Progenitor cell of endocrine pancreas (in vitro differentiated cells): ENCODE measurements at regions not wholly inside any gene's neighbourhood (a gene's known extent, or its start where the extent isn't known, plus 50 kb on each side); places are given as distances from the start of the nearest gene placed in this dataset.

Experiments used
- DNase-seq: peaks from one replicate; pipeline ENCODE4 v3.0.0; 2021; ENCODE audit warnings: low spot score; ENCODE audit not compliant: unreplicated experiment
- H3K27ac Mint-ChIP-seq: 2 replicates; pipeline ENCODE4 v1.8.0; 2021; ENCODE audit warnings: mild to moderate bottlenecking, moderate library complexity, mixed read lengths
- H3K27me3 Mint-ChIP-seq: 2 replicates; pipeline ENCODE4 v1.8.0; 2021; ENCODE audit warnings: mixed read lengths
- H3K36me3 Mint-ChIP-seq: 2 replicates; pipeline ENCODE4 v1.8.0; 2022; ENCODE audit warnings: mixed read lengths; ENCODE audit not compliant: insufficient read depth
- H3K4me1 Mint-ChIP-seq: 2 replicates; pipeline ENCODE4 v1.8.0; 2021; ENCODE audit warnings: low read depth, mixed read lengths
- H3K4me3 Mint-ChIP-seq: 2 replicates; pipeline ENCODE4 v1.8.0; 2021; ENCODE audit warnings: low read depth, mild to moderate bottlenecking, moderate library complexity, mixed read lengths
- H3K9me3 Mint-ChIP-seq: 2 replicates; pipeline ENCODE4 v1.8.0; 2021; ENCODE audit warnings: low read depth, mixed read lengths
- TF ChIP-seq, protein P1 (sequence below): fragments of 200-600 bp; sonication (generic); IDR thresholded peaks from one replicate; pipeline ENCODE4 v1.5.0; 2021; ENCODE audit warnings: antibody characterized with exemption, mild to moderate bottlenecking; ENCODE audit not compliant: unreplicated experiment

DNA sequence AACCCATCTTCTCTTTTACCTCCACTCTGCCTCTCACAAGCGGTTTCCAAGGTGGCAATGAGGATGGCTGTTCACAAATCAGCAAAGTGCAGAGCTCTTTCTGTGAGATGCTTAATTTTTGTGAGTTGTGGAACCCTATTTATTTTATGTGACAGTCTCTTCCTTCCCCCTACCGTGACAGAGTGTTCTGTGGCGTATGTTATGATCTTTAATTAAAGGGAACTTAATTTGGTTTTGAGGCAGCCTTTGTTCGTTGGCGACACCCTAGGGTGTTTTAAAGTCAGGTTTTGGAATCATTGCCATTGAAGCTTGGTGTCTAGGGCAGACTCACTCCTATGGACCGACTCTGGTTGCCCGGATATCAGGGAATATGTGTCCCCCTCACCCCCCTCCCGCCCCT lies 83.3 kb upstream of the IRX3 start:
- Mint-ChIP-seq H3K27me3 (peaks cover 61% of the 10 kb centered on the region), H3K9me3 (no peaks in the 10 kb centered on the region), H3K27ac (no peak overlapping the region), H3K4me1 (peaks cover 13% of the 10 kb centered on the region), H3K36me3 (no peaks in the 10 kb centered on the region), H3K4me3 (no peak overlapping the region)
- TF ChIP-seq, protein P1, sequence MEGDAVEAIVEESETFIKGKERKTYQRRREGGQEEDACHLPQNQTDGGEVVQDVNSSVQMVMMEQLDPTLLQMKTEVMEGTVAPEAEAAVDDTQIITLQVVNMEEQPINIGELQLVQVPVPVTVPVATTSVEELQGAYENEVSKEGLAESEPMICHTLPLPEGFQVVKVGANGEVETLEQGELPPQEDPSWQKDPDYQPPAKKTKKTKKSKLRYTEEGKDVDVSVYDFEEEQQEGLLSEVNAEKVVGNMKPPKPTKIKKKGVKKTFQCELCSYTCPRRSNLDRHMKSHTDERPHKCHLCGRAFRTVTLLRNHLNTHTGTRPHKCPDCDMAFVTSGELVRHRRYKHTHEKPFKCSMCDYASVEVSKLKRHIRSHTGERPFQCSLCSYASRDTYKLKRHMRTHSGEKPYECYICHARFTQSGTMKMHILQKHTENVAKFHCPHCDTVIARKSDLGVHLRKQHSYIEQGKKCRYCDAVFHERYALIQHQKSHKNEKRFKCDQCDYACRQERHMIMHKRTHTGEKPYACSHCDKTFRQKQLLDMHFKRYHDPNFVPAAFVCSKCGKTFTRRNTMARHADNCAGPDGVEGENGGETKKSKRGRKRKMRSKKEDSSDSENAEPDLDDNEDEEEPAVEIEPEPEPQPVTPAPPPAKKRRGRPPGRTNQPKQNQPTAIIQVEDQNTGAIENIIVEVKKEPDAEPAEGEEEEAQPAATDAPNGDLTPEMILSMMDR, result no peak
- DNase-seq, result no peak

DNA sequence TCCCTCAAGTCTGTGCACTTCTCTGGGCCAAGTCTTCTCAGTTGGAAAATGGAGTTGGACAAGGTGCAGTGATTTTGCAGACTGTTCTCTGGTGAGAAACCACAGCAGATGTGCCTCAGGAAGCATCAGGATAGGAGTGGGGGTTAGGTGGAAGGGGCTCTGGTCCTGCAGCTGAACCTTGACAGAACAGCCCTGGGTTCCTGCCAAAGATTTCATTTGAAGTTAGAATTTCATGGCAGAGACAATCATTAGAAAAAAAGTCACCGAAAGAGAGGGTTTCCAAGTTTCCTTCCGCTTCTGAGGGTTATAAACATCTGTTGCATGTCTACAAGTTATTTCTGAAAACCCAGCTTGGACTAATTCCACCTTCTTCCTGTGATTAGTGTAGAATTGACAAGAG lies 80.4 kb upstream of the IRX3 start:
- Mint-ChIP-seq H3K9me3 (no peaks in the 10 kb centered on the region), H3K27me3 (peaks cover 64% of the 10 kb centered on the region), H3K4me3 (no peak overlapping the region), H3K36me3 (no peaks in the 10 kb centered on the region), H3K27ac (no peak overlapping the region), H3K4me1 (peaks cover 18% of the 10 kb centered on the region)
- no peak for DNase-seq
- TF ChIP-seq, protein P1, result no peak

DNA sequence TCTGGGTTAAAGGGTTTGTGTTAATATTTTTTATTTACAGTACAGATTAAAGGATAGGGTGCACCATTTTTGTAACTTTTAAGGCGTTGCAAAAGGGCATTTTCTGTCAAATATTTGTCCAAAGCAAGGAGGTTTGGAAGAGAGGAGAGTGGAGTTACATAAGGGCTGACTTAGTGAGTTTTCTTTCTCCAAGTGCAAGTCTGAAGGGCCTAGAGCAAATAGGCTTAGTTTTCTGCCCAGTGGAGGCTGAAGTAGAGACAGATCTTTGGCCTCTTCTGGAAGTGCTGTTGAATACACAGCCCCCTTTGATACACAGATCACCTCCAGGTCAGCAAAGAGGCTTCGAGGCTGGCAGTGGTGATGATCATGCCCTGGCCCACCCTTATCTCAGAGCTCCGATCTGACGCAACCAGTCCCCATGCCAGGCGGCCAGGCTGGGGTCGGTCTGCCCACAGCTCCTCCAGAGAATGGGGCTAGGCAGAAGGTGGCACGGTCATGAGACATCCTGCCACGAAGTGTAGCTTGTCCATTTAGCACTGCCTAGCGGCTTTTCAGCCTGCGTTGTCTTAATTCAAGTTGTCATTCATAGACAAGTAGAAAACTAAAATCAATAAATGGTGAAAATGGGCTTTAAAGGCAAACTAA lies 79.5 kb upstream of the IRX3 start:
- DNase-seq, result no peak
- TF ChIP-seq, protein P1, result no peak
- Mint-ChIP-seq H3K9me3 (no peaks in the 10 kb centered on the region), H3K27me3 (peaks cover 71% of the 10 kb centered on the region), H3K36me3 (no peaks in the 10 kb centered on the region), H3K27ac (no peak overlapping the region), H3K4me1 (peaks cover 19% of the 10 kb centered on the region), H3K4me3 (no peak overlapping the region)

DNA sequence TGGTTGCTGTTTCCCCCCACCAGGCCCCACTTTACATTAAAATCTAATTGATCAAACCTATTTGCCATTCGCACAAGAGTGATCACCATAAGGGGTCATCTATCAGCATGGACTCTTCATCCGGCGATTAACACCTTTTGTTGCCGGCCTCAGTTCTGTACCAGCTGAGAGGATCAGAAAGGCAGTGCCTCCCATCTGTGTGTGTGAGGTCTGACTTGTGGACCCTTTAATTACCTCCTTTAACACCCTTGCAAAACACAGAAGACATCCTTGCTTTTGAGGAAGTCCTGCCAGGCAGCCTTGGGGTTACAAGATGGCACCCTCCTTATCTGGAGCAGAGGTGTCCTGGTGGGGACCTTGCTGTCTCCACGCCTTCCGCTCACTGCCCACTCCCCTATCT lies 77.2 kb upstream of the IRX3 start:
- H3K36me3 Mint-ChIP-seq, result no peaks in the 10 kb centered on the region
- H3K4me1 Mint-ChIP-seq, result peaks cover 15% of the 10 kb centered on the region
- TF ChIP-seq, protein P1, result no peak
- no peak for DNase-seq
- H3K9me3 Mint-ChIP-seq, result no peaks in the 10 kb centered on the region
- H3K4me3 Mint-ChIP-seq, result no peak overlapping the region
- H3K27ac Mint-ChIP-seq, result peak overlapping the region; percentile 5
- H3K27me3 Mint-ChIP-seq, result peaks cover 60% of the 10 kb centered on the region

DNA sequence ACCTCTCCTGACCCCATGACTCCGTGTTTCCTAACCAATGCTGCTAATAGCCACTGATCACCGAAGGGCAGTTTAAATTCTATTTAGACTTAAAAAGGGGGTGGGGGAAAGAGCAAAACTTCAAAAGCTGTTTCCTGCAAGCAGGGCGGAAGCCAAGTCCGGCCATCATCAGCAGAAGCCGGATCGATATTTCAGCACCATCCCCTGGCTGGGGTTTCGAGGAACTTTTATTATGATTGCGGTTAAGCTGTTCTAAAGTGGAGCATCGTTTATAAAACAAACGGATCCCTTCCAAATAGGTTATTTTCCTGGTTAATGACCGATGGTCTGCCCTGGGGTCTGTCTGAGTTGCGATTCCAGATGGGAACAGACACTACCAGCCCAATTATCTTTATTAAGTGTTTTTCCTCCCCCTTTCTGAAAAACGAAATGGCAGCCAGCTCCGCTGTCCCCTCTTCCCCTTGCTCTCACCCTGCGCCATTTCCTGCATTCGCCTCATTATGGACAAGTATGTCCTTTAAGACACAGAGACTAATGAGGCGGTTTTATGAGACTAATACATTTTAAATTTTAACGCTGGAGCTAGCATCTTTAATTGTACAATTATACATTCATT lies 76.1 kb upstream of the IRX3 start:
- Mint-ChIP-seq H3K27ac (no peak overlapping the region), H3K4me3 (no peak overlapping the region), H3K4me1 (peaks cover 15% of the 10 kb centered on the region), H3K9me3 (no peaks in the 10 kb centered on the region), H3K36me3 (no peaks in the 10 kb centered on the region), H3K27me3 (peaks cover 62% of the 10 kb centered on the region)
- no peak for DNase-seq
- TF ChIP-seq, protein P1, result no peak
